GM23338 (cell line): ENCODE measurements at regions not wholly inside any gene's neighbourhood (a gene's known extent, or its start where the extent isn't known, plus 50 kb on each side); places are given as distances from the start of the nearest gene placed in this dataset.
A peak's percentile ranks its signal among the peaks of the same experiment; 100 is the strongest.

Experiments
- ATAC-seq: fragments of 200-7000 bp; cut with Tn5 transposase; 3 replicates; pipeline ENCODE4 v1.9.1; 2020
- DNase-seq: peaks from one replicate; pipeline ENCODE4 v3.0.0-alpha.2; 2015; ENCODE audit warnings: low spot score
- H2AFZ ChIP-seq: fragments of 200-600 bp; sonication (generic); 2 replicates; pipeline ENCODE4 v1.8.0; 2016; ENCODE audit warnings: antibody characterized with exemption, mild to moderate bottlenecking, moderate library complexity
- H3F3A ChIP-seq: fragments of 200-600 bp; sonication (generic); replicated peaks from 2 replicates; pipeline ENCODE4 v1.8.0; 2017; ENCODE audit warnings: antibody characterized with exemption, mixed run types, low read depth
- H3K27ac ChIP-seq: fragments of 200-600 bp; sonication (generic); 2 replicates; pipeline ENCODE4 v1.6.1; 2016; ENCODE audit warnings: low read depth
- H3K27me3 ChIP-seq: fragments of 200-600 bp; sonication (generic); 2 replicates; pipeline ENCODE4 v1.8.0; 2016; ENCODE audit warnings: mild to moderate bottlenecking, mixed run types, moderate library complexity; ENCODE audit not compliant: insufficient read depth
- H3K36me3 ChIP-seq: fragments of 200-600 bp; sonication (generic); 2 replicates; pipeline ENCODE4 v1.8.0; 2016; ENCODE audit warnings: mild to moderate bottlenecking; ENCODE audit not compliant: insufficient read depth
- H3K4me1 ChIP-seq: fragments of 200-600 bp; sonication (generic); 2 replicates; pipeline ENCODE4 v1.8.0; 2016; ENCODE audit warnings: mild to moderate bottlenecking, moderate library complexity; ENCODE audit not compliant: insufficient read depth
- H3K4me2 ChIP-seq: fragments of 200-600 bp; sonication (generic); 2 replicates; pipeline ENCODE4 v1.7.1; 2017; ENCODE audit warnings: mixed run types
- H3K4me3 ChIP-seq: fragments of 200-600 bp; sonication (generic); 2 replicates; pipeline ENCODE4 v1.6.1; 2016; ENCODE audit warnings: mixed run types
- H3K79me2 ChIP-seq: fragments of 200-600 bp; sonication (generic); replicated peaks from 2 replicates; pipeline ENCODE4 v1.8.0; 2017; ENCODE audit warnings: mild to moderate bottlenecking; ENCODE audit not compliant: insufficient read depth
- H3K9me2 ChIP-seq: fragments of 200-600 bp; sonication (generic); 2 replicates; pipeline ENCODE4 v1.8.0; 2017; ENCODE audit not compliant: insufficient read depth
- H4K20me1 ChIP-seq: fragments of 200-600 bp; sonication (generic); replicated peaks from 2 replicates; pipeline ENCODE4 v1.8.0; 2017; ENCODE audit warnings: mild to moderate bottlenecking; ENCODE audit not compliant: insufficient read depth
- H3K27ac Mint-ChIP-seq: 2 replicates; pipeline ENCODE4 v1.8.0; 2020; ENCODE audit warnings: inconsistent platforms, mild to moderate bottlenecking, moderate library complexity, mixed read lengths
- H3K27me3 Mint-ChIP-seq: 3 replicates; pipeline ENCODE4 v1.8.0; 2022; ENCODE audit warnings: low read depth, mild to moderate bottlenecking, moderate library complexity, mixed read lengths, inconsistent platforms; ENCODE audit not compliant: insufficient read depth, poor library complexity
- H3K36me3 Mint-ChIP-seq: 3 replicates; pipeline ENCODE4 v1.8.0; 2021; ENCODE audit warnings: low read depth, mild to moderate bottlenecking, inconsistent platforms, moderate library complexity, mixed read lengths
- H3K4me1 Mint-ChIP-seq: 3 replicates; pipeline ENCODE4 v1.8.0; 2020; ENCODE audit warnings: mild to moderate bottlenecking, inconsistent platforms, mixed read lengths
- H3K4me3 Mint-ChIP-seq: 3 replicates; pipeline ENCODE4 v1.8.0; 2021; ENCODE audit warnings: moderate library complexity, mild to moderate bottlenecking, inconsistent platforms, mixed read lengths
- H3K9me3 Mint-ChIP-seq: 3 replicates; pipeline ENCODE4 v1.8.0; 2020; ENCODE audit warnings: moderate library complexity, mild to moderate bottlenecking, inconsistent platforms, mixed read lengths
- CREB1 ChIP-seq: fragments of 250-450 bp; sonication (Bioruptor Pico); IDR thresholded peaks from 2 replicates; pipeline ENCODE4 v1.5.0; 2020; ENCODE audit warnings: low read depth, mild to moderate bottlenecking, moderate library complexity
- CTCF ChIP-seq, 2 experiments: fragments of 200-600 bp in 1 of 2; sonication (generic) in 1 of 2; conservative IDR thresholded peaks; 2 replicates each; pipeline versions ENCODE4 v1.5.1 to v1.6.1; 2016 to 2017; ENCODE audit warnings: antibody characterized with exemption in 2 of 2, low read depth in 2 of 2, mild to moderate bottlenecking in 2 of 2, moderate library complexity in 1 of 2
- EZH2 ChIP-seq: fragments of 200-600 bp; sonication (generic); IDR thresholded peaks from one replicate; pipeline ENCODE4 v1.8.0; 2017; ENCODE audit warnings: antibody characterized with exemption, mild to moderate bottlenecking, low read depth; ENCODE audit not compliant: unreplicated experiment
- NANOG ChIP-seq: IDR thresholded peaks from 2 replicates; pipeline ENCODE4 v1.6.1; 2016; ENCODE audit warnings: antibody characterized with exemption, borderline replicate concordance
- POLR2AphosphoS5 ChIP-seq: IDR thresholded peaks from 2 replicates; pipeline ENCODE4 v1.6.1; 2016; ENCODE audit warnings: antibody characterized with exemption, low read depth
- REST ChIP-seq: IDR thresholded peaks from one replicate; pipeline ENCODE4 v1.6.1; 2018; ENCODE audit warnings: antibody characterized with exemption; ENCODE audit not compliant: unreplicated experiment
- STAT1 ChIP-seq: IDR thresholded peaks from one replicate; pipeline ENCODE4 v1.6.1; 2016; ENCODE audit warnings: antibody characterized with exemption; ENCODE audit not compliant: unreplicated experiment
- ZNF114 ChIP-seq: fragments of 250-450 bp; sonication (Bioruptor Pico); IDR thresholded peaks from 2 replicates; pipeline ENCODE4 v1.5.0; 2020; ENCODE audit warnings: mild to moderate bottlenecking, moderate library complexity
- ZNF331 ChIP-seq: fragments of 250-450 bp; sonication (Bioruptor Pico); IDR thresholded peaks from 2 replicates; pipeline ENCODE4 v1.5.0; 2020; ENCODE audit warnings: low read depth, mild to moderate bottlenecking, moderate library complexity
- ZNF462 ChIP-seq: fragments of 250-450 bp; sonication (Bioruptor Pico); IDR thresholded peaks from 2 replicates; pipeline ENCODE4 v1.5.0; 2020; ENCODE audit warnings: mild to moderate bottlenecking, moderate library complexity

GRCh38 chr3:181916013-181916412 is 204.3 kb downstream of the SOX2 start (continued):
- no peak for TF ChIP-seq REST

GRCh38 chr3:181917027-181917426 is 205.3 kb downstream of the SOX2 start:
- Mint-ChIP-seq H3K36me3 (no peaks in the 10 kb centered on the region), H3K4me3 (no peak overlapping the region), H3K27me3 (peaks cover 2% of the 10 kb centered on the region), H3K9me3 (no peaks in the 10 kb centered on the region), H3K4me1 (peaks cover 32% of the 10 kb centered on the region), H3K27ac (0 out of 2 replicates have a peak overlapping the region, but pooled peaks have one; percentile 35)
- Histone ChIP-seq H3K27me3 (no peaks in the 10 kb centered on the region), H3K4me1 (peaks cover 30% of the 10 kb centered on the region), H3K27ac (no peak overlapping the region), H3K36me3 (no peaks in the 10 kb centered on the region), H4K20me1 (no peaks in the 10 kb centered on the region), H3K9me2 (no peaks in the 10 kb centered on the region), H3F3A (no peaks in the 10 kb centered on the region), H2AFZ (peak overlapping the region; percentile 1; the same call in 1 of the 2 replicates), H3K4me2 (peak overlapping the region; percentile 42), H3K79me2 (no peaks in the 10 kb centered on the region), H3K4me3 (no peak overlapping the region)
- DNase-seq (no peak), ATAC-seq (no peak)
- no peak for TF ChIP-seq ZNF462
- no peak for TF ChIP-seq ZNF114 (CRISPR knock-in tag)
- TF ChIP-seq CTCF (conservative IDR thresholded peaks at IDR 0.05; ENCODE audit: low read depth in 2 of 2), result no peak
- TF ChIP-seq REST, result no peak
- TF ChIP-seq POLR2AphosphoS5, result no peak
- TF ChIP-seq EZH2, result no peak
- no peak for TF ChIP-seq STAT1
- no peak for TF ChIP-seq ZNF331 (CRISPR knock-in tag)
- TF ChIP-seq NANOG, result no peak
- no peak for TF ChIP-seq CREB1 (CRISPR knock-in tag)
